ENCODE measurements at regions not wholly inside any gene's neighbourhood (a gene's known extent, or its start where the extent isn't known, plus 50 kb on each side); places are given as distances from the start of the nearest gene placed in this dataset.
A peak's percentile ranks its signal among the peaks of the same experiment; 100 is the strongest.
"Not testable (repeated sequence)": the region's sequence is repeated elsewhere in the genome, so short reads cannot be mapped to it uniquely, and the experiment has no call there.

GRCh38 chr13:103931885-103932284, 865.7 kb upstream of the SLC10A2 start:
- no peak for DNase-seq

GRCh38 chr13:103931331-103931845, 865.2 kb upstream of the SLC10A2 start:
- peak in 1 of 3 experiments; percentile 19 for DNase-seq

- DNase-seq = no peak
Measured at GRCh38 chr13:103926118-103926517, 859.9 kb upstream of the SLC10A2 start.

- no peak for DNase-seq
Measured at GRCh38 chr13:103908911-103909310, 842.7 kb upstream of the SLC10A2 start.

- DNase-seq = no peak
Measured at GRCh38 chr13:103908274-103908673, 842.1 kb upstream of the SLC10A2 start.

GRCh38 chr13:103903790-103904189, 837.6 kb upstream of the SLC10A2 start:
- no peak for DNase-seq

GRCh38 chr13:103898481-103898880, 832.3 kb upstream of the SLC10A2 start:
- no peak for DNase-seq

GRCh38 chr13:103895835-103896531, 829.8 kb upstream of the SLC10A2 start:
- DNase-seq = no peak

- no peak for DNase-seq
Measured at GRCh38 chr13:103894626-103895025, 828.4 kb upstream of the SLC10A2 start.

GRCh38 chr13:103884101-103884723, 818.0 kb upstream of the SLC10A2 start:
- DNase-seq = no peak

- DNase-seq = peak in 1 of 3 experiments; percentile 55
Measured at GRCh38 chr13:103883698-103884097, 817.5 kb upstream of the SLC10A2 start.

GRCh38 chr13:103883164-103883563, 816.9 kb upstream of the SLC10A2 start:
- peak; percentile 86 to 95 (median 91) for DNase-seq

GRCh38 chr13:103880146-103880545, 813.9 kb upstream of the SLC10A2 start:
- DNase-seq = not testable (repeated sequence)

- DNase-seq = no peak
Measured at GRCh38 chr13:103878891-103879605, 812.8 kb upstream of the SLC10A2 start.

GRCh38 chr13:103876571-103876970, 810.4 kb upstream of the SLC10A2 start:
- DNase-seq = peak in 2 of 3 experiments; percentile 8 to 21

GRCh38 chr13:103873725-103874124, 807.5 kb upstream of the SLC10A2 start:
- no peak for DNase-seq

GRCh38 chr13:103866048-103866447, 799.8 kb upstream of the SLC10A2 start:
- DNase-seq = no peak

- no peak for DNase-seq
Measured at GRCh38 chr13:103862525-103862924, 796.3 kb upstream of the SLC10A2 start.

GRCh38 chr13:103859952-103860351, 793.7 kb upstream of the SLC10A2 start:
- no peak for DNase-seq

GRCh38 chr13:103852036-103852435, 785.8 kb upstream of the SLC10A2 start:
- DNase-seq = peak in 1 of 3 experiments; percentile 85

GRCh38 chr13:103844471-103844870, 778.3 kb upstream of the SLC10A2 start:
- DNase-seq = no peak

GRCh38 chr13:103839460-103839859, 773.2 kb upstream of the SLC10A2 start:
- peak; percentile 52 to 96 (median 71) for DNase-seq

- no peak for DNase-seq
Measured at GRCh38 chr13:103835052-103835451, 768.8 kb upstream of the SLC10A2 start.

Measured in NCI-H1417 (cell line).